ENCODE measurements at regions not wholly inside any gene's neighbourhood (a gene's known extent, or its start where the extent isn't known, plus 50 kb on each side); places are given as distances from the start of the nearest gene placed in this dataset.

GRCh38 chr4:162282684-162283083 is 118.9 kb upstream of the FSTL5 start:
- Histone ChIP-seq H3K4me3 (no peak overlapping the region), H3K27ac (no peak overlapping the region), H3K9me3 (ENCODE audit: low read depth, low read length) (no peaks in the 10 kb centered on the region), H3K36me3 (ENCODE audit: insufficient read depth, low read length) (no peaks in the 10 kb centered on the region), H3K9ac (ENCODE audit: insufficient read length) (no peak overlapping the region)
- no peak for DNase-seq (ENCODE audit: low read depth, low spot score)
- TF ChIP-seq FOXP2 (optimal IDR thresholded peaks at IDR 0.05; ENCODE audit: control extremely low read depth, extremely low read length, insufficient read depth) (no peak), POLR2AphosphoS5 (IDR thresholded peaks at IDR 0.05; ENCODE audit: borderline replicate concordance, low read depth, low read length) (no peak), EZH2 (IDR thresholded peaks at IDR 0.05) (no peak)

- Histone ChIP-seq H3K27ac (no peak overlapping the region), H3K9me3 (ENCODE audit: low read depth, low read length) (no peaks in the 10 kb centered on the region), H3K4me3 (no peak overlapping the region), H3K36me3 (ENCODE audit: insufficient read depth, low read length) (no peaks in the 10 kb centered on the region), H3K9ac (ENCODE audit: insufficient read length) (no peak overlapping the region)
- no peak for DNase-seq (ENCODE audit: low read depth, low spot score)
- TF ChIP-seq POLR2AphosphoS5 (IDR thresholded peaks at IDR 0.05; ENCODE audit: borderline replicate concordance, low read depth, low read length): no peak
- TF ChIP-seq EZH2 (IDR thresholded peaks at IDR 0.05): no peak
- TF ChIP-seq FOXP2 (optimal IDR thresholded peaks at IDR 0.05; ENCODE audit: control extremely low read depth, extremely low read length, insufficient read depth): no peak
Observed at GRCh38 chr4:162274354-162274753, 110.6 kb upstream of the FSTL5 start.

- no peak overlapping the region for H3K4me3 ChIP-seq
- no peak overlapping the region for H3K9ac ChIP-seq (ENCODE audit: insufficient read length)
- TF ChIP-seq EZH2 (IDR thresholded peaks at IDR 0.05) (no peak), FOXP2 (optimal IDR thresholded peaks at IDR 0.05; ENCODE audit: control extremely low read depth, extremely low read length, insufficient read depth) (no peak), POLR2AphosphoS5 (IDR thresholded peaks at IDR 0.05; ENCODE audit: borderline replicate concordance, low read depth, low read length) (no peak)
- no peaks in the 10 kb centered on the region for H3K36me3 ChIP-seq (ENCODE audit: insufficient read depth, low read length)
- DNase-seq (ENCODE audit: low read depth, low spot score): no peak
- H3K27ac ChIP-seq: no peak overlapping the region
- H3K9me3 ChIP-seq (ENCODE audit: low read depth, low read length): no peaks in the 10 kb centered on the region
Observed at GRCh38 chr4:162272215-162272614, 108.4 kb upstream of the FSTL5 start.

GRCh38 chr4:162268911-162269310 is 105.1 kb upstream of the FSTL5 start:
- H3K27ac ChIP-seq: no peak overlapping the region
- no peak for DNase-seq (ENCODE audit: low read depth, low spot score)
- no peak overlapping the region for H3K4me3 ChIP-seq
- H3K36me3 ChIP-seq (ENCODE audit: insufficient read depth, low read length): no peaks in the 10 kb centered on the region
- TF ChIP-seq POLR2AphosphoS5 (IDR thresholded peaks at IDR 0.05; ENCODE audit: borderline replicate concordance, low read depth, low read length) (no peak), FOXP2 (optimal IDR thresholded peaks at IDR 0.05; ENCODE audit: control extremely low read depth, extremely low read length, insufficient read depth) (no peak), EZH2 (IDR thresholded peaks at IDR 0.05) (no peak)
- H3K9me3 ChIP-seq (ENCODE audit: low read depth, low read length): peaks cover 6% of the 10 kb centered on the region; the same call in 1 of the 2 replicates
- H3K9ac ChIP-seq (ENCODE audit: insufficient read length): no peak overlapping the region

- H3K27ac ChIP-seq: no peak overlapping the region
- no peak overlapping the region for H3K4me3 ChIP-seq
- no peaks in the 10 kb centered on the region for H3K36me3 ChIP-seq (ENCODE audit: insufficient read depth, low read length)
- TF ChIP-seq FOXP2 (optimal IDR thresholded peaks at IDR 0.05; ENCODE audit: control extremely low read depth, extremely low read length, insufficient read depth): no peak
- TF ChIP-seq POLR2AphosphoS5 (IDR thresholded peaks at IDR 0.05; ENCODE audit: borderline replicate concordance, low read depth, low read length): no peak
- TF ChIP-seq EZH2 (IDR thresholded peaks at IDR 0.05): no peak
- peaks cover 6% of the 10 kb centered on the region; the same call in 1 of the 2 replicates for H3K9me3 ChIP-seq (ENCODE audit: low read depth, low read length)
- no peak overlapping the region for H3K9ac ChIP-seq (ENCODE audit: insufficient read length)
- DNase-seq (ENCODE audit: low read depth, low spot score): no peak
Observed at GRCh38 chr4:162265802-162266201, 102.0 kb upstream of the FSTL5 start.

- H3K36me3 ChIP-seq (ENCODE audit: insufficient read depth, low read length): no peaks in the 10 kb centered on the region
- H3K4me3 ChIP-seq: no peak overlapping the region
- no peaks in the 10 kb centered on the region for H3K9me3 ChIP-seq (ENCODE audit: low read depth, low read length)
- TF ChIP-seq FOXP2 (optimal IDR thresholded peaks at IDR 0.05; ENCODE audit: control extremely low read depth, extremely low read length, insufficient read depth) (no peak), POLR2AphosphoS5 (IDR thresholded peaks at IDR 0.05; ENCODE audit: borderline replicate concordance, low read depth, low read length) (no peak), EZH2 (IDR thresholded peaks at IDR 0.05) (no peak)
- DNase-seq (ENCODE audit: low read depth, low spot score): no peak
- H3K27ac ChIP-seq: no peak overlapping the region
- H3K9ac ChIP-seq (ENCODE audit: insufficient read length): no peak overlapping the region
Observed at GRCh38 chr4:162245051-162245450, 81.3 kb upstream of the FSTL5 start.

GRCh38 chr4:162241857-162242256 is 78.1 kb upstream of the FSTL5 start:
- H3K27ac ChIP-seq: no peak overlapping the region
- TF ChIP-seq EZH2 (IDR thresholded peaks at IDR 0.05) (no peak), POLR2AphosphoS5 (IDR thresholded peaks at IDR 0.05; ENCODE audit: borderline replicate concordance, low read depth, low read length) (no peak), FOXP2 (optimal IDR thresholded peaks at IDR 0.05; ENCODE audit: control extremely low read depth, extremely low read length, insufficient read depth) (no peak)
- no peaks in the 10 kb centered on the region for H3K36me3 ChIP-seq (ENCODE audit: insufficient read depth, low read length)
- no peak overlapping the region for H3K4me3 ChIP-seq
- no peak overlapping the region for H3K9ac ChIP-seq (ENCODE audit: insufficient read length)
- H3K9me3 ChIP-seq (ENCODE audit: low read depth, low read length): no peaks in the 10 kb centered on the region
- DNase-seq (ENCODE audit: low read depth, low spot score): peak; percentile 16

GRCh38 chr4:162239992-162240769 is 76.4 kb upstream of the FSTL5 start:
- H3K9ac ChIP-seq (ENCODE audit: insufficient read length): no peak overlapping the region
- no peak for TF ChIP-seq POLR2AphosphoS5 (IDR thresholded peaks at IDR 0.05; ENCODE audit: borderline replicate concordance, low read depth, low read length)
- TF ChIP-seq FOXP2 (optimal IDR thresholded peaks at IDR 0.05; ENCODE audit: control extremely low read depth, extremely low read length, insufficient read depth): no peak
- no peak for TF ChIP-seq EZH2 (IDR thresholded peaks at IDR 0.05)
- no peak for DNase-seq (ENCODE audit: low read depth, low spot score)

More at GRCh38 chr4:162239992-162240769, 76.4 kb upstream of the FSTL5 start:
- no peaks in the 10 kb centered on the region for H3K36me3 ChIP-seq (ENCODE audit: insufficient read depth, low read length)
- no peaks in the 10 kb centered on the region for H3K9me3 ChIP-seq (ENCODE audit: low read depth, low read length)
- H3K4me3 ChIP-seq: no peak overlapping the region
- no peak overlapping the region for H3K27ac ChIP-seq

Data from SK-N-MC (cell line).